ENCODE measurements at regions not wholly inside any gene's neighbourhood (a gene's known extent, or its start where the extent isn't known, plus 50 kb on each side); places are given as distances from the start of the nearest gene placed in this dataset.
A peak's percentile ranks its signal among the peaks of the same experiment; 100 is the strongest.

GRCh38 chr6:6724539-6725467 lies 136.3 kb downstream of the LY86 start:
- TF ChIP-seq CTCF (conservative IDR thresholded peaks at IDR 0.05; ENCODE audit: low read depth, low read length): peak; percentile 90
- no peak for TF ChIP-seq EZH2 (IDR thresholded peaks at IDR 0.05; ENCODE audit: borderline replicate concordance, low read depth, low read length, poor library complexity, severe bottlenecking)
